Suprapubic skin (tissue), 4 donors: ENCODE measurements at regions not wholly inside any gene's neighbourhood (a gene's known extent, or its start where the extent isn't known, plus 50 kb on each side); places are given as distances from the start of the nearest gene placed in this dataset.

Experiments used
- DNase-seq, 2 donors: peaks; one replicate each; pipeline ENCODE4 v3.0.0-alpha.2; 2019; ENCODE audit warnings: low spot score in 2 of 2
- H3K27ac ChIP-seq: fragments of 200-600 bp; sonication (generic); one replicate; pipeline ENCODE4 v1.5.1; 2019
- H3K27me3 ChIP-seq: fragments of 200-600 bp; sonication (generic); one replicate; pipeline ENCODE4 v1.5.1; 2019
- H3K36me3 ChIP-seq: fragments of 200-600 bp; sonication (generic); one replicate; pipeline ENCODE4 v1.5.1; 2019
- H3K4me1 ChIP-seq: fragments of 200-600 bp; sonication (generic); one replicate; pipeline ENCODE4 v1.5.1; 2019
- H3K4me3 ChIP-seq: fragments of 200-600 bp; sonication (generic); one replicate; pipeline ENCODE4 v1.5.1; 2019; ENCODE audit warnings: mild to moderate bottlenecking
- H3K9me3 ChIP-seq: fragments of 200-600 bp; sonication (generic); one replicate; pipeline ENCODE4 v1.5.1; 2019
- CTCF ChIP-seq, 2 donors: fragments of 200-600 bp in 1 of 2; fragments of 450-650 bp in 1 of 2; sonication (generic) in 1 of 2; IDR thresholded peaks; one replicate each; pipeline ENCODE4 v1.5.1; 2016 to 2019; ENCODE audit warnings: antibody characterized with exemption in 2 of 2, mild to moderate bottlenecking in 1 of 2, moderate library complexity in 1 of 2
- EP300 ChIP-seq: sonication (generic); formaldehyde crosslinking; IDR thresholded peaks from one replicate; pipeline ENCODE4 v1.6.1; 2017; ENCODE audit warnings: antibody characterized with exemption
- POLR2A ChIP-seq, 2 donors: fragments of 450-650 bp; IDR thresholded peaks; one replicate each; pipeline ENCODE4 v1.6.1; 2017; ENCODE audit warnings: antibody characterized with exemption in 2 of 2, mild to moderate bottlenecking in 2 of 2, moderate library complexity in 2 of 2
- POLR2AphosphoS5 ChIP-seq, 3 donors: sonication (generic); formaldehyde crosslinking; IDR thresholded peaks; one replicate each; pipeline ENCODE4 v1.6.1; 2017; ENCODE audit warnings: antibody characterized with exemption in 3 of 3
- WGBS: methylation state at CpG from one replicate; pipeline ENCODE4 v1.1.5; 2018; 5-methylcytosine and 5-hydroxymethylcytosine counted together

GRCh38 chr14:39621678-39622077, 189.4 kb upstream of the FBXO33 start:
- WGBS: 92% methylated on average over 1 of the region's 1 CpG

GRCh38 chr14:39621223-39621622, 189.0 kb upstream of the FBXO33 start:
- Histone ChIP-seq H3K27ac (no peak overlapping the region), H3K36me3 (no peaks in the 10 kb centered on the region), H3K4me3 (no peak overlapping the region), H3K4me1 (no peaks in the 10 kb centered on the region), H3K9me3 (peaks cover 12% of the 10 kb centered on the region), H3K27me3 (no peaks in the 10 kb centered on the region)
- 78% methylated on average over 2 of the region's 2 CpGs for WGBS
- no peak for TF ChIP-seq POLR2AphosphoS5 (IDR thresholded peaks at IDR 0.05)
- no peak for TF ChIP-seq CTCF (IDR thresholded peaks at IDR 0.05)
- TF ChIP-seq POLR2A (IDR thresholded peaks at IDR 0.05): no peak
- TF ChIP-seq EP300: no peak
- no peak for DNase-seq

More at GRCh38 chr14:39621678-39622077, 189.4 kb upstream of the FBXO33 start:
- no peaks in the 10 kb centered on the region for H3K36me3 ChIP-seq
- TF ChIP-seq CTCF (IDR thresholded peaks at IDR 0.05) (no peak), EP300 (no peak), POLR2A (IDR thresholded peaks at IDR 0.05) (no peak), POLR2AphosphoS5 (IDR thresholded peaks at IDR 0.05) (no peak)
- H3K4me3 ChIP-seq: no peak overlapping the region
- no peak for DNase-seq
- H3K9me3 ChIP-seq: peaks cover 12% of the 10 kb centered on the region
- H3K27me3 ChIP-seq: no peaks in the 10 kb centered on the region
- H3K27ac ChIP-seq: no peak overlapping the region
- H3K4me1 ChIP-seq: no peaks in the 10 kb centered on the region

- H3K27me3 ChIP-seq: no peaks in the 10 kb centered on the region
- no peaks in the 10 kb centered on the region for H3K4me1 ChIP-seq
- H3K9me3 ChIP-seq: peaks cover 12% of the 10 kb centered on the region
- no peak for DNase-seq
- H3K36me3 ChIP-seq: no peaks in the 10 kb centered on the region
- no peak overlapping the region for H3K4me3 ChIP-seq
- no peak for TF ChIP-seq EP300
- no peak for TF ChIP-seq POLR2AphosphoS5 (IDR thresholded peaks at IDR 0.05)
- TF ChIP-seq CTCF (IDR thresholded peaks at IDR 0.05): no peak
- no peak for TF ChIP-seq POLR2A (IDR thresholded peaks at IDR 0.05)
- 95% methylated on average over 1 of the region's 1 CpG for WGBS
- H3K27ac ChIP-seq: no peak overlapping the region
These were observed 185.3 kb upstream of the FBXO33 start for GRCh38 chr14:39617537-39617936.

- H3K4me1 ChIP-seq: no peaks in the 10 kb centered on the region
- 95% methylated on average over 2 of the region's 2 CpGs for WGBS
- TF ChIP-seq EP300 (no peak), POLR2A (IDR thresholded peaks at IDR 0.05) (no peak), CTCF (IDR thresholded peaks at IDR 0.05) (no peak), POLR2AphosphoS5 (IDR thresholded peaks at IDR 0.05) (no peak)
These were observed 183.1 kb upstream of the FBXO33 start for GRCh38 chr14:39615352-39615751.

GRCh38 chr14:39614297-39614923, 182.2 kb upstream of the FBXO33 start:
- peaks cover 7% of the 10 kb centered on the region for H3K9me3 ChIP-seq
- DNase-seq: no peak
- no peaks in the 10 kb centered on the region for H3K36me3 ChIP-seq
- no peak overlapping the region for H3K27ac ChIP-seq
- H3K4me3 ChIP-seq: no peak overlapping the region
- H3K4me1 ChIP-seq: no peaks in the 10 kb centered on the region
- H3K27me3 ChIP-seq: no peaks in the 10 kb centered on the region
- WGBS: 91% methylated on average over 3 of the region's 3 CpGs
- no peak for TF ChIP-seq POLR2AphosphoS5 (IDR thresholded peaks at IDR 0.05)
- TF ChIP-seq CTCF (IDR thresholded peaks at IDR 0.05): no peak
- no peak for TF ChIP-seq POLR2A (IDR thresholded peaks at IDR 0.05)
- no peak for TF ChIP-seq EP300

More at GRCh38 chr14:39615352-39615751, 183.1 kb upstream of the FBXO33 start:
- H3K36me3 ChIP-seq: no peaks in the 10 kb centered on the region
- peaks cover 7% of the 10 kb centered on the region for H3K9me3 ChIP-seq
- H3K27me3 ChIP-seq: no peaks in the 10 kb centered on the region
- DNase-seq: no peak
- H3K27ac ChIP-seq: no peak overlapping the region
- H3K4me3 ChIP-seq: no peak overlapping the region
